ENCODE measurements at regions not wholly inside any gene's neighbourhood (a gene's known extent, or its start where the extent isn't known, plus 50 kb on each side); places are given as distances from the start of the nearest gene placed in this dataset.

DNA sequence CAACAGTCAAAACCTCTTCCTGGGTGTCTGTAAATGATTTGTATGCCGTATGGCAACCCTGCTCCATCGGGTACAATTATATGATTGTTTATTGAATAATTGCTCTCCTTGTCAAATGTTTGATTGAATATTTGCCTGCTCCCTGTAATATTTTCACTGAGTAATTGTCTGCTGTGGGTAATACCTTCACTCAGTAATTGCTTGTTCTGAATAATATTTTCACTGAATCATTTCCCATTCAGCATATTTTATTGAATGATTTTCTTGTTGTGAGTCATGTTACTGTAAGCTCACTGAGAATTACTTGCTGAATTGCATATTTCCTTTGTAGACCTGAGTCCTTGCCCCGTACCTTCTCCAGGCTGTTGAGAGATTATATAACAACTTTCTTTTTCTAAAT, 535.2 kb downstream of the METTL4 start:
- no peaks in the 10 kb centered on the region for H3K36me3 ChIP-seq (ENCODE audit: control insufficient read depth in 2 of 2, insufficient read depth in 2 of 2, low read length in 1 of 2)
- 65% methylated on average over 3 of the region's 3 CpGs for WGBS
- H3K9me3 ChIP-seq (ENCODE audit: control insufficient read depth in 2 of 2, insufficient read depth in 1 of 2, low read length in 1 of 2): no peaks in the 10 kb centered on the region
- no peak overlapping the region for H3K27ac ChIP-seq (ENCODE audit: low read depth in 1 of 2, low read length in 1 of 2)
- no peak for DNase-seq (ENCODE audit: low read depth in 6 of 9, low spot score in 9 of 9)
- H3K4me3 ChIP-seq (ENCODE audit: low read length in 2 of 2): no peak overlapping the region
- no peaks in the 10 kb centered on the region for H3K4me1 ChIP-seq (ENCODE audit: control insufficient read depth in 2 of 2, insufficient read depth in 2 of 2, low read length in 2 of 2)
- H3K27me3 ChIP-seq (ENCODE audit: control insufficient read depth in 2 of 2, insufficient read depth in 1 of 2, low read length in 1 of 2): no peaks in the 10 kb centered on the region

DNA sequence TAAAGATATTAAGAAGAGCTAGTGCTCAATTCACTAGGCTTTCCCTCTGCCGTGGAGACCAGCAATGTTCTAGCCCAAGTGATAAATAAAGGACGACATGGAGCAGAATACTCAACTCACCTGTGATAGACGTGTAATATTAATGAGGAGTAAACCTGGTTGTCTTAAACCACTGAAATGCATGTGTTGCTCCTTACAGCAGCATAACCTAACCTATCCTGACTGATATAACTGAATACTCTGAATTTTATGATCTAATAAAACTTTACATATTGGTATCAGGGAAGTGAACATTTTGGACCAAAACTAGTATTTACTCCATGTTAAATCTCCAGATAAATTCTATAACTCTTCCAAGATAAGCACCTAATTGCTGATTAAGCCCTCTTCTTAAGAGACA, 531.0 kb downstream of the METTL4 start:
- no peak overlapping the region for H3K4me3 ChIP-seq (ENCODE audit: low read length in 2 of 2)
- H3K36me3 ChIP-seq (ENCODE audit: control insufficient read depth in 2 of 2, insufficient read depth in 2 of 2, low read length in 1 of 2): no peaks in the 10 kb centered on the region
- no peaks in the 10 kb centered on the region for H3K9me3 ChIP-seq (ENCODE audit: control insufficient read depth in 2 of 2, insufficient read depth in 1 of 2, low read length in 1 of 2)
- H3K4me1 ChIP-seq (ENCODE audit: control insufficient read depth in 2 of 2, insufficient read depth in 2 of 2, low read length in 2 of 2): no peaks in the 10 kb centered on the region
- WGBS: 98% methylated on average over 3 of the region's 3 CpGs
- H3K27me3 ChIP-seq (ENCODE audit: control insufficient read depth in 2 of 2, insufficient read depth in 1 of 2, low read length in 1 of 2): no peaks in the 10 kb centered on the region
- DNase-seq (ENCODE audit: low read depth in 6 of 9, low spot score in 9 of 9): no peak
- H3K27ac ChIP-seq (ENCODE audit: low read depth in 1 of 2, low read length in 1 of 2): no peak overlapping the region

DNA sequence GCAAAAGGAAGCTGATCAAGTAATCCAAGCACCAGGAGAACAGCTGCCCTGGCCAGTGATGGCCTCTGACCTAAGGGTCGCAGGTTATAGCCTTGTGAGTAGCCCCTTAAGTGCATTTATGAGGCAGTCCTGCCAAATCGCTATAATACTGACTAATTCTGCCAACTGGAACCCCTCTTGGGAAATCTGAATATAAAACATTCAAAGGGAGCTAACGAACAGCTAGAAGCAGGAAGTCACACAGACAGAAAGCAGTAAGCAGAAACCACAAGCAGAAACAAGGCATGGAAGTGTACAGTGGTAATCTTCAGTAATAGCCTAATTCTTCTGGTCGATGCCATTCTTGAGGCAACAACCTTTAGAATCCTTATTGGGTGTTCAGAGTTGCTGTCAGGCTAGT, 521.3 kb downstream of the METTL4 start:
- H3K27ac ChIP-seq (ENCODE audit: low read depth in 1 of 2, low read length in 1 of 2): peak overlapping the region in 1 of 2 donors; percentile 65
- 22% methylated on average over 4 of the region's 4 CpGs for WGBS
- H3K36me3 ChIP-seq (ENCODE audit: control insufficient read depth in 2 of 2, insufficient read depth in 2 of 2, low read length in 1 of 2): no peaks in the 10 kb centered on the region
- H3K27me3 ChIP-seq (ENCODE audit: control insufficient read depth in 2 of 2, insufficient read depth in 1 of 2, low read length in 1 of 2): no peaks in the 10 kb centered on the region
- no peaks in the 10 kb centered on the region for H3K9me3 ChIP-seq (ENCODE audit: control insufficient read depth in 2 of 2, insufficient read depth in 1 of 2, low read length in 1 of 2)
- peak in 5 of 9 donors; percentile 13 to 64 (median 22) for DNase-seq (ENCODE audit: low read depth in 6 of 9, low spot score in 9 of 9)
- H3K4me3 ChIP-seq (ENCODE audit: low read length in 2 of 2): no peak overlapping the region
- H3K4me1 ChIP-seq (ENCODE audit: control insufficient read depth in 2 of 2, insufficient read depth in 2 of 2, low read length in 2 of 2): peaks cover 6 to 12% of the 10 kb centered on the region in 2 donors

DNA sequence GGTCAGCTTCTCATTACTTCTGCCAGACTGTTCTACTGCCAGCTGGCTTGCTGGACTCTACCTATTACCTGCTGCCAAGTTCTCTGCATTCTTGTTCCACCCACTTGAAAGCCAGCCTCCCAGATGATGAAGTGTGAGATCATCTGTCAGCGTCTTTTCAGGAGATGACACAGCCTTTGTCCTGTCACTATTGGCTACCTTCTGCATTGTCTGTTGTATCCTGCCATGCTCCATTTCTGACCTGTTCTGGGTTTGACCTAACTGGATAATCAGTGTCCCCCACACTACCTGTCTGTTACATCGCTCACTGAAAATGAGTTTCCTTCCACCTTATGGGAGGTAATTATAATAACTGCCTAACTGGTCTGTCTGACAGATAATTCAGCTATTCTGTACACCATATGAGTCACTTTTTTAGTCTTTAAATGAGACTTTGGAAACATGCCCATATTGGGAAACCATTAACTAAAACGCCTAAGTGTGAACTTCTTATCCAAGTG, 520.6 kb downstream of the METTL4 start:
- Histone ChIP-seq H3K4me3 (ENCODE audit: low read length in 2 of 2) (no peak overlapping the region), H3K4me1 (ENCODE audit: control insufficient read depth in 2 of 2, insufficient read depth in 2 of 2, low read length in 2 of 2) (peaks cover 6 to 12% of the 10 kb centered on the region in 2 donors), H3K27ac (ENCODE audit: low read depth in 1 of 2, low read length in 1 of 2) (no peak overlapping the region), H3K9me3 (ENCODE audit: control insufficient read depth in 2 of 2, insufficient read depth in 1 of 2, low read length in 1 of 2) (no peaks in the 10 kb centered on the region), H3K36me3 (ENCODE audit: control insufficient read depth in 2 of 2, insufficient read depth in 2 of 2, low read length in 1 of 2) (no peaks in the 10 kb centered on the region), H3K27me3 (ENCODE audit: control insufficient read depth in 2 of 2, insufficient read depth in 1 of 2, low read length in 1 of 2) (no peaks in the 10 kb centered on the region)
- 88% methylated on average over 3 of the region's 3 CpGs for WGBS
- DNase-seq (ENCODE audit: low read depth in 6 of 9, low spot score in 9 of 9): peak in 1 of 9 donors; percentile 26

DNA sequence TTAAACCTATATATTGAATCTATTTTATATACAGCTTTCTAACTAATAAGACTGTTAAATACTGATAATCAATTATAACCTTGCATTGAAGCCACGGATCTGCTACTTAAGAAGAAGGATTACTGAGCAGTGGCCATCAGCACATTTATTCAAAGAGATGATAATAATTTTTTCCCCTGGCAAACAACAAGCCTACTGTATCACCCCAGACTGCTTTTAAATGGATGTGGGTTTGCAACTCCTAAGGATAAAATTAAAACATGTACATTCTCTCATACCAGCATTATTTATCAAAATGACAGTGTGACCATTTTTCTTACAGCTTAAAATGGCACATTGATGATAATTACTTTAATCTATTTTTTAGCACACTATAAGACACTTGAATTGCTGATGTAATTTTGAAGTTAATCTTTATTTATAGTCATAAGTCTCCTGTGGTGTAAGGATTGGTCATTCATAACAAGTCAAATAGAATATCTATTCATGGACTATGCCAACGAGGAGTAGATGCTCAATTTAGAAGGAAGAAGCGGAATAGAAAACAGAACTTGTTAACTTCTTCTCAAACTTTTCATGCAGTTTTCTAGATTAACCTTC, 517.7 kb downstream of the METTL4 start:
- H3K27ac ChIP-seq (ENCODE audit: low read depth in 1 of 2, low read length in 1 of 2): no peak overlapping the region
- no peak for DNase-seq (ENCODE audit: low read depth in 6 of 9, low spot score in 9 of 9)
- peaks cover 6 to 12% of the 10 kb centered on the region in 2 donors for H3K4me1 ChIP-seq (ENCODE audit: control insufficient read depth in 2 of 2, insufficient read depth in 2 of 2, low read length in 2 of 2)
- no peaks in the 10 kb centered on the region for H3K9me3 ChIP-seq (ENCODE audit: control insufficient read depth in 2 of 2, insufficient read depth in 1 of 2, low read length in 1 of 2)
- no peaks in the 10 kb centered on the region for H3K36me3 ChIP-seq (ENCODE audit: control insufficient read depth in 2 of 2, insufficient read depth in 2 of 2, low read length in 1 of 2)
- no peak overlapping the region for H3K4me3 ChIP-seq (ENCODE audit: low read length in 2 of 2)
- WGBS: 98% methylated on average over 3 of the region's 3 CpGs
- no peaks in the 10 kb centered on the region for H3K27me3 ChIP-seq (ENCODE audit: control insufficient read depth in 2 of 2, insufficient read depth in 1 of 2, low read length in 1 of 2)

DNA sequence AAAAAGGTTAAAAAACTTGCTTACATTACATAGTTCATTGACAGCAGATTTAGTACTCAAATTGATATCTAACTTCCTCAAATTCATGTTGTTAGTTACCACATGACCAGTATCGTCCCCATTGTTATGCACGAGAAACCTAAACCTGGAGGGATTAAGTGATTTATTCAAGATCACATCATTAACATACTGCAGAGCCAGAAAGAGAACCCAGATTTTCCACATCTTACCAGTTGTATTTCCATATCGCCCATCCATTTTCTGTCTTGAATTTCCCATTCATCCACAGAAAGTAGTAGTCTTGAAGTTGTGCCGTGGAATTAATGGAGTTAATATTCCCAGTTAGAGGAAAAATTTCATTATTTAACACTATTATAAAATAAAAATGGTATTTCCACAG, 512.0 kb downstream of the METTL4 start:
- H3K27me3 ChIP-seq (ENCODE audit: control insufficient read depth in 2 of 2, insufficient read depth in 1 of 2, low read length in 1 of 2): no peaks in the 10 kb centered on the region
- DNase-seq (ENCODE audit: low read depth in 6 of 9, low spot score in 9 of 9): no peak
- no peak overlapping the region for H3K27ac ChIP-seq (ENCODE audit: low read depth in 1 of 2, low read length in 1 of 2)
- H3K4me3 ChIP-seq (ENCODE audit: low read length in 2 of 2): no peak overlapping the region
- WGBS: 84% methylated on average over 4 of the region's 4 CpGs
- no peaks in the 10 kb centered on the region for H3K4me1 ChIP-seq (ENCODE audit: control insufficient read depth in 2 of 2, insufficient read depth in 2 of 2, low read length in 2 of 2)
- H3K36me3 ChIP-seq (ENCODE audit: control insufficient read depth in 2 of 2, insufficient read depth in 2 of 2, low read length in 1 of 2): no peaks in the 10 kb centered on the region
- H3K9me3 ChIP-seq (ENCODE audit: control insufficient read depth in 2 of 2, insufficient read depth in 1 of 2, low read length in 1 of 2): peaks cover 0 to 4% of the 10 kb centered on the region in 2 donors

DNA sequence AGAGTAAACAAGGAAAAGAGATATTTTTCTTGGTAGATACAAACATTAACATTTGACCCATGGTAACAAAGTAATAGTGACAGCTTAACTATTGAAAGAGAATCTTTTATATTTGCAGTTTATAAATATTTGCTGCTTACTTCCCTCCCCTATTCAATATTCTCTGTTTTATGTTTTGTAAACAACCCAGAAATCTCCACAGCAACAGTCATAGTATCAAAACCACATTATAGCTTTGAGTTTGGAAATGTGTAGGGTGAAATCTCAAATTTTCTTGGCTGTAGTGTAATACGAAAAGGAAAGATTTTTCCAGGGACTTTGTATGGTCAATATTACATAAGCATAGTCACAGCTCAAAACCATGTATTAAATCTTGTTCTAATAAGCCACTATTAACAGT, 511.2 kb downstream of the METTL4 start:
- H3K27ac ChIP-seq (ENCODE audit: low read depth in 1 of 2, low read length in 1 of 2): no peak overlapping the region
- no peaks in the 10 kb centered on the region for H3K4me1 ChIP-seq (ENCODE audit: control insufficient read depth in 2 of 2, insufficient read depth in 2 of 2, low read length in 2 of 2)
- no peak for DNase-seq (ENCODE audit: low read depth in 6 of 9, low spot score in 9 of 9)
- H3K27me3 ChIP-seq (ENCODE audit: control insufficient read depth in 2 of 2, insufficient read depth in 1 of 2, low read length in 1 of 2): no peaks in the 10 kb centered on the region
- H3K36me3 ChIP-seq (ENCODE audit: control insufficient read depth in 2 of 2, insufficient read depth in 2 of 2, low read length in 1 of 2): no peaks in the 10 kb centered on the region
- H3K9me3 ChIP-seq (ENCODE audit: control insufficient read depth in 2 of 2, insufficient read depth in 1 of 2, low read length in 1 of 2): peaks cover 0 to 4% of the 10 kb centered on the region in 2 donors
- H3K4me3 ChIP-seq (ENCODE audit: low read length in 2 of 2): no peak overlapping the region
- 96% methylated on average over 1 of the region's 1 CpG for WGBS

DNA sequence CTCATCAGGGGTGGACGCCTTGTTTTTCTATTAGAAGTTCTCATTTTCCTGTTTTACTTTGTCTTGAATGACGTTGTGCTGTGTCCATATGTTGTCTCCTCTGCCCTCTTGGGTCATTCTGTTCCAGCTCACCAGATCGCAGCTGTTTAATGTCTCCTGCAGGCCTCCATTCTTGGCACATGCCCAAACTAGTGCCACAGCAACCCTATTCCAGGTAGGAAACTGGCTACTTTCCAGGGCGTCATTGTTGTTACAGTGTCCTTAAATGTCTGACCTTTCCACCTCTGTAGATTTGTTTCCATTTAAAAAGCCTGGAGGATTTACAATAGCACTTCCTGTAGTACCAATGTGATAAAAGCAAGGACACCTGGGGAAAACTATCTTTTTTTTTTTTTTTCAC, 500.7 kb downstream of the METTL4 start:
- Histone ChIP-seq H3K27me3 (ENCODE audit: control insufficient read depth in 2 of 2, insufficient read depth in 1 of 2, low read length in 1 of 2) (no peaks in the 10 kb centered on the region), H3K4me3 (ENCODE audit: low read length in 2 of 2) (no peak overlapping the region), H3K36me3 (ENCODE audit: control insufficient read depth in 2 of 2, insufficient read depth in 2 of 2, low read length in 1 of 2) (no peaks in the 10 kb centered on the region), H3K9me3 (ENCODE audit: control insufficient read depth in 2 of 2, insufficient read depth in 1 of 2, low read length in 1 of 2) (no peaks in the 10 kb centered on the region), H3K27ac (ENCODE audit: low read depth in 1 of 2, low read length in 1 of 2) (no peak overlapping the region), H3K4me1 (ENCODE audit: control insufficient read depth in 2 of 2, insufficient read depth in 2 of 2, low read length in 2 of 2) (no peaks in the 10 kb centered on the region)
- DNase-seq (ENCODE audit: low read depth in 6 of 9, low spot score in 9 of 9): no peak
- WGBS: 90% methylated on average over 4 of the region's 4 CpGs

DNA sequence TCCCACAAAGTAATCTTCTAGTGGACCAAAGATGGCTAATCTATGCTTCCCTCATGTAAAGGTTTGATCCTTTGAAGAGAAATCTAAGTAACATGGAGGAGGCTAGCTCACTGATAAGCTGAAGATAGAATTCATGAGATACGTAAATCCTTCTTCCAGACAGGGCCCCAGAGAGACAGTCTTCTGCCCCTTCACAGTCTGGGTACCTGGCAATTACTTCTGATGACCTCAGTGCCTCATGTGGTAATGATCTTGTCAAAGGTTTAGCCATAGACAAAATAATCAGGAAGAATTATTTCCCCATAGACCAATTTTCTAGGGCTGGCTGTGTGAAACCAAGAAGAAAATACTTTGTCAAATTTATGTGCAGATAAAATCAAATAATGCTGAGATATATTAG, 495.8 kb downstream of the METTL4 start:
- no peaks in the 10 kb centered on the region for H3K27me3 ChIP-seq (ENCODE audit: control insufficient read depth in 2 of 2, insufficient read depth in 1 of 2, low read length in 1 of 2)
- H3K9me3 ChIP-seq (ENCODE audit: control insufficient read depth in 2 of 2, insufficient read depth in 1 of 2, low read length in 1 of 2): no peaks in the 10 kb centered on the region
- DNase-seq (ENCODE audit: low read depth in 6 of 9, low spot score in 9 of 9): no peak
- H3K4me1 ChIP-seq (ENCODE audit: control insufficient read depth in 2 of 2, insufficient read depth in 2 of 2, low read length in 2 of 2): no peaks in the 10 kb centered on the region
- H3K27ac ChIP-seq (ENCODE audit: low read depth in 1 of 2, low read length in 1 of 2): no peak overlapping the region
- WGBS: 96% methylated on average over 1 of the region's 1 CpG
- H3K4me3 ChIP-seq (ENCODE audit: low read length in 2 of 2): no peak overlapping the region
- H3K36me3 ChIP-seq (ENCODE audit: control insufficient read depth in 2 of 2, insufficient read depth in 2 of 2, low read length in 1 of 2): no peaks in the 10 kb centered on the region
